T follicular helper cell (primary cell): ENCODE measurements at regions not wholly inside any gene's neighbourhood (a gene's known extent, or its start where the extent isn't known, plus 50 kb on each side); places are given as distances from the start of the nearest gene placed in this dataset.

Source experiments
- DNase-seq: peaks from one replicate; pipeline ENCODE4 v3.0.0-alpha.2; 2020; ENCODE audit warnings: low read depth

DNA sequence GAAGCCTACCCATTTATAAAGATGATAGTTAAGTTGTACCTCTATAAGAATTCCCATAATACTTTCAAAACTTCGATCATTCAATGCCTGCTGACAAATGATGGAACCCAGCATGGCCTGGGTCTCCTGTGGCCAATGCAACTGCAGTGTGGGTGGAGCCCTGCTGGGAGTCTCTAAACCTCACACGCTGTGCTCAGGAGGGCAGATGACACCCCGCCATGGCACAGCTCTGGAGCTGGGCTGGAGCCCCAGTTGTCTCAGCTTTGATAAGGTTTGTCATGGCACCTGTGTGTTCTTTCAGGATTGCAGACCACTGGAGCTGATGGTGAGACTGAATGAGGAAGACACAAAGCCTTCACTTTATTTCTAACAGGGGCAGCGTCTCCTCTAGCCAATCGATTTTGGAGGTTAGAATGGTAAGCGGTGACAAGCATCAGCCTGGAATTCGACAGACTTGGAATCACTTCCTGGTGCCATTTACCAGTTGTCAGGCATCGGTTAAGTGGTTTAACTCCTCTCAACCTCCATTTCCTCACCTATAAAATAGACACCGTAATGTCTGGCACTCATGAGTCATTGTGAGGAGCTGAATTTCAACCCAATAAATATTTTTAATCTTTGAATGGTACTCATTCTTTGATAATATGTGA is 383.6 kb upstream of the SALL3 start:
- no peak for DNase-seq

DNA sequence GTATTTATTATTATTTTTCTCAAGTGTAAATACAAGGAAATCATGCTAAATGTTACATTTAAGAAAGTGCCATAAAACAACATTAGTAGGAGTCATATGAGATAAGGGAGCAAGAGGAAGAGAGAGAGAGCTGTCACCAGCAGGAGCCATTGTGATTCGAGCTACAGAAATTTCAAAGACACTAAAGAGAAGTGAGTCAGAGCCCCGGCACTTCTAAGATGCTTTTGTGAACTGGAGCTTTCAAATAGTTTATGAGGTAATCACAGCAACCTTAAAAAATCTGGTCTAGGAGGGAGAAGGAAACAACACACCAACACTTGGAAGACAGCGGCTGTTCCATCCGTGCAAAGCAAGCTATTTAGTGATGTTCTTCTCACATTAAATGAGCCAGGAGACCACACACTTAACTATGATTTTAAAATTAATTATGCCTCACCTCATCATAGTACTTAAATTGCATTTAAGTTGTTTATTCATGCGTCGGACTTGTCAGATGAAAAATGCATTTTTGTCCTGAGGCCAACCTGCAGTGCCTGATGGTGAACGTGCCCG is 382.7 kb upstream of the SALL3 start:
- DNase-seq: no peak

DNA sequence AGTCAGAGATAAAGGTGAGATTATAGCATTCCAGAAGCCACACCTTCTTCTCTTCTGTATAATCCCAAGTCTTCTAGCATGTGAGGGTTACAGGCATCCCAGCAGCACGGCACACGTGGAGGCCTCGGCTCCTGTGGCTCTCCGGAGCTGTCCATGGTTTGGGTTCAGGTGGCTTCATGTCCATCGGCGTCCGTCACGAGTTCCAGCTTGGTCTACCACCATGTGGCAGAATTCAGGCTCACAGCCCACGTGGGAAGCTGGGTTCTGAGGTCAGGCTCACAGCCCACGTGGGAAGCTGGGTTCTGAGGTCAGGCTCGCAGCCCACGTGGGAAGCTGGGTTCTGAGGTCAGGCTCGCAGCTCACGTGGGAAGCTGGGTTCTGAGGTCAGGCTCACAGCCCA is 378.3 kb upstream of the SALL3 start:
- DNase-seq: no peak

DNA sequence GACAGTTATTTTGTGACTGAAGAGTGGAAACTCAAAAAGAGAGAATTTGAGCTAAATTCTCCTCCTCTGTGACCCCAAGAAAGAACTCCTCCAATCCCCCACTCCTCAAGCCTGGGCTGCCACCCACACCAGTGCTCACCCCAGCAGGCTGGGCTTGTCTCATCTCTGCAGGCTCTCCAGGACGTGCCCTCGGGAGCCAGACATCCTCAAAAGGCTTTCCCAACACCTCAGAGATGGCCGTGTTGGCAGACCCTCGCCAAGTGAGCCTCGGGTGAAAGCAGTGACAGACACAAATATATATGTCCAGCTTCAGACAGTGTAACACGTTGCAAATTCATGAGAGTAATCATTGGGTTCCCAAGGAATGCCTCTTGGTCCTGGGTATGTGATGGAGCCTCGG is 377.7 kb upstream of the SALL3 start:
- no peak for DNase-seq

DNA sequence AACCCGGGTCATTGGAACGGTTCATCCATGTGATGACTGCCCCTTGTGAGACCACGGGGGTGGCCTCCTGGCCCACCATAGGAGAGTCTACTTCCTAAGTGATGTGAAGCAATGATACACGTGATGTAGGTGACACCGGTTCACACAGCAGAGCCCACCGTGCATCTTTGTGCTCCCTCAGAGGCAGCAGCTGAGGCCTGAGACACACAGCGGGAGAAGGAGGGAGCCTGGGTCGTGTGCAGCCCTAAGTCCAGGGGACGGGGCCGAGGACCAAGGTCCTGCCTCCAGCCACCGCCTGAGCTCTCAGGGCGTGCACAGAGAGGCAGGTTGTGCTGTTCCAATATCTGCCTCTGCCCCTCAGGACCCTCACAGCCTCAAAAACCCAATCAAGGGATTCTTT is 377.2 kb upstream of the SALL3 start:
- DNase-seq: no peak

DNA sequence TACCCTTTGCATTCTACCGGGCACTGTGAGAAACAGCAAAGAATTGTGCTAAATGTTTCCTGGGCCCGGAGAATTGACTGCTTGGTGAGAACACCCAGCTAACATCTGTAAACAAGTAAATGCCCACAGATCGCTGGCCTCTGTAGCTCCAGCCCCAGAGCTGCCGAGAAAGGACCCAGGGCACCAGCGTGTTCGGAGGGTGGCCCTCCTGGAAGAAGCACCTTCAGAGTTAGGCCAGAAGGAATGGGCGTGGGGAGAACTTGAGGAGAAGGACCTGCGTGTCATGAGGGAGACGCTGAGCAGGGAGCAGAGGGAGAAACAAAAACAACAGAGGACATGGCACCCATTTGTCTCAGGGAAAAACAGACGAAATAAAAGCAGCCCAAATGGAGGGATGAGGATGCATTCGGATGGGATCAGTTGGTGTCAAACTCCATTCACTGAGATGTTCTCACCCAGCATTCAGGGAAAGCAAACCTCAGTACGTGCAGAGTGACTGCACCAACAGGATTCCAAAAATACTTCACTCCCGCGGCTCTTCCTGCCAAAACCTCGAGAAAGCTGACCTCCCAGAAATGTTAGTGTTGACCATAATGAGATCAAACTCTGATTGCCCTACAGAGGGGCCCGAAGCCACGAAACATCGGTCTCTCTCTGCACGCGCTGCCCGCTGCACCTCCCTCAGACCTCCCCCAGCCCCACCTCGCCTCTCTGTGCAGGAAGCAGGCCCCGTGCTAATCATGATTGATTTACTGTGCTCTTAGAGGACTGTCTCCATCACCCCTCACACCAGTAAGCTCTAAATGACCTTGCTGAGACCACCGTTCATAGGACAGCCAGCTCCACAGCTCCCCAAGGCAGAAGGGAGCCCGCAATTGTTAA is 376.3 kb upstream of the SALL3 start:
- no peak for DNase-seq

DNA sequence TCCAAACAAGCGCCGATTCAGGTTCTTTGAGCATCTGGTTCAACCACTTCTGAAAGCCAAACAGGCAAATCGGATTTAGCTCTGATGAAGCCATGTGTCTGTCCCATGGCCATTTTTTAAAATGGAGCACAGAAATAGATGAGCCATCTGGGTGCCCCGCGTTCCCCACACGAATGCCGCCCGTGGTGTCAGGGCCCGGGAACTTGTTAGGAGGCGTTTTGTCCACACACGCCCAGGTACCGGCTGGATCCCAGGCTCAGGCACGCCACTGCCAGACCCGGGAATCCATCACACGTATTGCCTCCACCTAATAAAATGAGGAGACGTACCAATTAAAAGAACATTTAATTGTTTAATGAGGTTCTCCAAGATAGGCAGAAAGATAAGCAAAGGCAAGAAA is 374.4 kb upstream of the SALL3 start:
- no peak for DNase-seq

DNA sequence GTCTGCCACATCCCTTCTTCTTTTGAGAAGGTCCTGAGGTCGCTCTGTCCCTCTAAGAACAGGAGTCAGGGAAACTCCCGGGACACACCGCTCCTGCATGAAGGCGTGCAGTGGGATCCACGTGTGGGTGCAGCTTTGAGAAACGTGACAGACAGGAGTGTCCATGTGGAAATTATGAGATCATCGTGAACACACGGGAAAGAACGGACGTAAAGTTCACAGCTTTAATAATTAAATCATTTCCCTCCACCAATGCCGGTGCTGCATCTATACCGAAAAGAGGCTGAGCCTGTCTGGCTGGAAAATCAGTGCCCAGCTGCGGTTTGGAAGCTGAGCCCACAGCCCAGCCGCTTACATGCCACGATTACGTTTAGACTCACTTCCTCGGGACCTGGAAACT is 372.4 kb upstream of the SALL3 start:
- no peak for DNase-seq

DNA sequence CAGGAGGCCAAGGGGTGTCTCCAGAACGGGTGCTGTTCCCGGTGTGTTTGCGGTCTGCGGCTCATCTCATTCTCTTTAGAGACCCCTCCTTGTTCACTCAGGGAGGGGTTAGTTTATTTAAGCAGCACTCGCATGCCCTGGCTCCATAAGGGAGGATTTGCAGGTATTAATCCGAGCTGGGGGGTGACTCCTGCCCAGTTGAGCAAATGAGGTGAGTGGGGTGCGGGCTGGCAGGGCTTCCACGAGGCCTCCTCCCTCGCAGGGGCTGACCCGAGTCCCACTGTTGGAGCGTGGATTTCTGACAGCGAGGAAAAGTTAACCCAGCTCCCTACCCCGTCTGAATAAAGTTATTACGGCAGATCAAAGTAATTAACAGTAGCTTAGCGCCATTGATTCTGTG is 371.8 kb upstream of the SALL3 start:
- no peak for DNase-seq

DNA sequence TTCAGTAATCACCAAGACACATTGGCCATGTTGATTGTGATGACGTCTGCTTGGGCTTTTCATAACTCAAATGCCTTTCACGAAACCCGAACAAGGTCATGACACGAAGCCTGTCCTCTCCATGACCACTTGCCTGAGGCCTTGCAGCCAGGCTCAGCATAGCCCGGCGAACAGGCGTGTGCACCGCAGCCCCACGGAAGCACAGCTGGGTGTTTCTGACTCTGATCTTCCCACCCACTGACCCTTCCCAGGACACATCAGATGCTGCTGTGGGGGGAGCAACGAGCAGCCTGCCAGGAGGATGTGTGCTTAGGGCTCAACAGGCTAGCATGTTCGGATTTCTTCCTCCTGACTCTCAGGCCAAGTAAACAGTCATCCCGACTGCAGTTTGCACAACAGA is 369.4 kb upstream of the SALL3 start:
- no peak for DNase-seq

DNA sequence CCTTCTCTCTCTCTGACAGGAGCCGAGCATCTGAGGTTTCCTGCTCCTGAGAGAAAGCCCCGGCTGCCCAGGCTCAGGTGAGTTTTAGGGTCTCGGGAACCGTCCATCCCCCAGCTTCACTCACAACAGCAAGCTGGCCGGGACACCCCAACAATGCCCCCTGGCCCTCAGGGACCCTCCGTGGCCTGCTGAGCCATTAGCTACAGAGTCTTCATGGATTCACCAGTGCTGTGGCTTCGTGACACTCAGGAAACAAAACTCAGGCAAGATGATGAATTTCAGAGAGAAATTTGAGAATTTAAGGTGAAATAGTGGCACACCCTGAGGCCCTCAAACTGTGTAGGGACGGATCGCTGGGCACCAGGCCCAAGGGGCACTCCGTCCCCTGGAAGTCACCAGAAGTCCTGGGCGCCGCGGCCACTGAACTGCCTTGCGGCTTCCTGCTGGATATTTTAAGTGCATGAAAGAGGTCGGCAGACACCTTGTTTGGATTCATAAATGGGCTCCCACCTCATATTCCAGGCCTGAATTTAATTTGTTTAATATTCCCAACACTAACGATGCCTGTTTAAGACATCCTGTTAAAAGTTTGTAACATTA is 368.3 kb upstream of the SALL3 start:
- DNase-seq: no peak

DNA sequence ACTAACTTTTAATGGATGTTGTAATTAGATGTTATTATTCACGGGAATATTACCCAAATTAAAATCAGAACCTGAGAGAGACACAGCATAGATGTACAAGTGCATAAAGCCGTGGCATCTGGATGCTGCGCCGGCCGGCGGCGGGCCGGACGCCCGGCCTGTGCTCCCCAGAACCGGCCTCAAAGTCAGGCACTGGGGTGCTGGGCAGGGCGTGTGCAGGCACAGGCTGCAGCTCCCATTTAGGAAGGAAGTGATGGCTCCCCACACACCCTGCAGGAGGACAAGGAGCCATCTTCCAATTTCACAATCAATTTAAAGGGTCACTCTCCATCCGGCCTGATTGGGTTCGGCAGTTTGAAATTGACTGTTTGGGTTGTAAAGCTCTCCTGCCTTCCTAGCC is 367.7 kb upstream of the SALL3 start:
- DNase-seq: no peak

DNA sequence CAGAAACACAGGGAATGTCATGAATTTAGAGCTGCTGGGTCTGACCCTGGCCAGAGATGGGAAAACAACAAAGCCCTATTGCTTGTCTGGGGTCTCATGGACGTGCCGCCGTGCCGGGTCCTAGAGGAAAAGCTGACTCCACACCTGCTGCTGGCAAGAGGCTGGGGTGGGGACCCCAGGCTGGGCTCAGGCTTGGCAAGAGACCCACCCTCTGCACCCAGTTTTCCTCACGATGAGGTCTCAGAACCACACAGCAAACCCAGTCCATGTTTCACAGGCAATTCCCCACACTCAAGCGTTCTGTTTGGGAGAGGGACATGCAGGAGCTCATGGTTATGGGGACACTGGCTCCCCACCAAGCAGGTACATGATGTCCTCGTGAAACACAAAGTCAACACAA is 367.3 kb upstream of the SALL3 start:
- no peak for DNase-seq

DNA sequence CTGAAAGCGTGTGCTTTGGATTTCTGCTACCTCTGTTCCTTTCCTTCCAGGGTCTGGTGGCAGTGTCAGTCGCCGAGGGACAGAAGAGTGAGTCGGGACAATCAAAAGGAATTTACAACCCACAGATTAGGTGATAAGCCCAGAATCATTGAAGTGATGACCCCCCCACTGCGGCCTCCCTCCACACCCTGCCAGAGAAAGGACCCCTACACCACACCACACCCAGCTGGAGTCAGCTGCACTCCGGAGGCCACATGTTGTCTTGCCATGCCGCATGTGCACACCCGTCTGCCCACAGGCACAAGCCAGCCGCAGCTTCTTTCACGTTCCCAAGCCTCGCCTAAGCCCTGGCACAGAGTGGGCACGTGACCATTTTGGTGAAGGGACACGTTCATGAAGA is 366.8 kb upstream of the SALL3 start:
- DNase-seq: no peak

DNA sequence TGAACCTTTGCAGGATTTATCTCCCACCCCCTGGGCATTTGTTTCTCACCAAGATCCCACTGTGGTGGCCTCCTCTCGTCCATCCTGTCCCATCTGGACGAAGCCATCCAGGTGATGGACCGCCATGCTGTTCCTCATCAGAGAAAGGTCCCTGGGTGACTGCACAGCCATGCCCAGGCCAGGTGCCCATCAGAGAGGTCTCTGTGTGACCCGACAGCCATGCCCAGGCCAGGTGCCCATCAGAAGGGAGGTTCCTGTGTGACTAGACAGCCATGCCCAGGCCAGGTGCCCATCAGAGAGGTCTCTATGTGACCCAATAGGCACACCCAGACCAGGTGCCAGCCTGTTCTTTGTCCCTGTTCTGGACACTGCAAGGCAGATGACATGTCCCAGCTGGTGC is 360.9 kb upstream of the SALL3 start:
- DNase-seq: no peak

DNA sequence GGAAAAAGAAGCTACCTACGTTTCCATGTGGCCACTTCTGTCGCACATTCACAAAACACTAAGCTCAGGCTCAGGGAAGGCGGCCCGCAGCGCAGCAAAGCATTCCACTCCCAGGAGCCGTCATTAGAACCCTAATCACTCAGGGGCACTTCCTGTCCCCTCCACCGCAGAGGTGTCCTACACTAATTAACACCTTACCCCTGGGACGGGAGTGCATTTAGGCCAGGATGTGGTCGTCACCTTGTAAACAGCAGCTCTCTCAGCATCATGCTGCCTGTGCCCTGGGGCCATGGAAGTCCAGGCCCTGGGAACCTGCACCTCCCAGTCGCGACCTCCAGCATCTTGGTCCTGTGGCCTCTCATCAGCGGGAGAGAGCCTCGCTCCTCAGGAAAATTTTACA is 359.8 kb upstream of the SALL3 start:
- DNase-seq: no peak

DNA sequence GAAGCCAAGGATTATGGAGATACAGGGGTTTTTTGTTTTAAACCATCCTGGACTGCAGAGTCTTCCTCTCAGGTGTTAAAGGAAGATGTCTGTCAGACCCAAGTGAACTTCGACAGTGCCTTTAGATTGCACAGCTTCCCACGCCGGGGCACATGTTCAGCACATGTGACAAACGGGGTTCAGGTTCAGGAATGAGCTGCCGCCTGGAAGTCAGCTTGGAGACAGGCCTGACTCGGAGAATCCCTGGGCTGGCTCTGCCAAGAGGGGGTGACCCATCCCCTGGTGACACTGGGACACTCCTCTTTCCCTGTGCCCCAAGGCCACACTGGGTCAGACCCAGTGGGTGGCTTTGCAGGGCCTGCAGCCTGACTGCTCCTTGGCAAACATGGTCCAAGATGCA is 359.3 kb upstream of the SALL3 start:
- DNase-seq: no peak

DNA sequence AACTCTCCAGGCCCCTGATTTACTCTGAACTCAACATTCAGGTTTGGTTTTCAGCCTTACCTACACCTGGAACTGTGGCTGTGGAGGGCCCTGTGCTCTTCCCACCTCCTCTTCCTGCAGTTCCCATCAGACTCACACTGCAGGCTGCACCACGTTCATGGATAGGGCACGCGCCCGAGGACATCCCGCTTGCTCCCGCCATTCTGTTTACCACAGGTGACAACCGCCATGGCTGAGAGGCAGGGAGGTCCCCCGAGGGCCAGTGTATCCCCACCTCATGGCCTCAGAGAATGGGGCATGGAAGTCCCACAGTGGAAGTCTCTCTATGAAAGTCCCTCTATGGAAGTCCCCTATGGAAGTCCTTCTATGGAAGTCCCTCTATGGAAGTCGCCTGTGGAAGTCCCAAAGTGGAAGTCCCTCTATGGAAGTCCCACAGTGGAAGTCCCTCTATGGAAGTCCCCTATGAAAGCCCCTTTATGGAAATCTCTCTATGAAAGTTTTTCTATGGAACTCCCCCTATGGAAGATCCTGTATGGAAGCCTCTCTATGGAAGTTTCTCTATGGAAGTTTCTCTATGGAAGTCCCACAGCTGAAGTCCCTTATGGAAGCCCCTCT is 358.4 kb upstream of the SALL3 start:
- no peak for DNase-seq

DNA sequence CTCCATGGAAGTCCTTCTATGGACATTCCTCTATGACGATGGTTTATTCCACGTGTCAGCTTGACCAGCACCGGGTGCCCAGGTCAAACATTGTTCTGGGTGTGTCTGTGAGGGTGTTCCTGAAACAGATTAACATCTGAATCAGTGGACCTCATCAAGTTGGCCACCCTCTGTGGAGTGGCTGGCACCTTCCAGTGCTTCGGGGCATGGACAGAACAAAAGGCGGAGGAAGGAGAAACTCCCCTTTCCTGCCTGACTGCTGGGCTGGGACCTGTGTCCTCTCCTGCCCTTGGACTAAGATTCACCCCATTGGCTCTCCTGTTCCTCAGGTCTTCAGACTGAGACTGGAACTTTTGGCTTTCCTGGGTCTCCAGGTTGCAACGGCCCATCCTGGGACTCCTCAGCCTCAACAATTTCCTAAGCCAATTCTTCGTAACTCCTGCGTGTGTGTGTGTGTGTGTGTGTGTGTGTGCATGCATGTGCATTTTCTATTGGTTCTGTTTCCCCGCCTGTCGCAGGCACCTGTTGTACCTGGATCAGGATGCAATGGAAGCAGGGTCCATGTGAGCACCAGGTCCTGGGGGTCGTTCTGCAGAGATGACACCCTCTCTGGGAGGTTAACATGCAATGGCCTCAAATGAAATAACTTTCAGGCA is 357.2 kb upstream of the SALL3 start:
- DNase-seq: no peak

DNA sequence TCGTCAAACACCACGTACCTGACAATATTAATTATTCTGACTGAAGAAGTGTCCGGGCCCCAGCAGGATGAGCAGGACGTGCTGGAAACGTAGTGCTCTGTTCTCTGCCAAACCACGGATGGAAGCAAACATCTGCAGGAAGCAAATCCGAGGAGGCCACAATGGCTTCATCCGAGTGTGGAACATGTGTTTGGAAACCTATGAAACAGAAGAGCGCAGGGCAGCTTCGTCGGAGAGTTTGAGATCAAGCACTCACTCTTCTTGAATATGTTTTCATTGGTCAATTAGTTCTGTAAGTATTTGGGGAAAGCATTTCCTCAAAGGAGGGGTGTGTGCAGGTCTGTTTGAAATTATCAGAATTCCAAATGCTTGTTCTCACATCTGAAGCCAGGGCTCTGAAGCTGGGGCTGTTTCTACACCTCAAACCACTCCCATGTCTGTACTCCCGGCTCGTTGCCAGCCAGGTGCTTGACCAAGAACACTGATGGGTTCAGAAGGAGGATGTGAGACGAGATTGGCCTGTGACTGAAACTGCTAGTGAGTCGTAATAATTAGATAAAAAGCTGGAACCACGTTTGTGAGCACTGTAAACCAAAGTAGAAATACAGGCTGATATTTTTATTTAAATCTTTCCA is 356.6 kb upstream of the SALL3 start:
- no peak for DNase-seq

DNA sequence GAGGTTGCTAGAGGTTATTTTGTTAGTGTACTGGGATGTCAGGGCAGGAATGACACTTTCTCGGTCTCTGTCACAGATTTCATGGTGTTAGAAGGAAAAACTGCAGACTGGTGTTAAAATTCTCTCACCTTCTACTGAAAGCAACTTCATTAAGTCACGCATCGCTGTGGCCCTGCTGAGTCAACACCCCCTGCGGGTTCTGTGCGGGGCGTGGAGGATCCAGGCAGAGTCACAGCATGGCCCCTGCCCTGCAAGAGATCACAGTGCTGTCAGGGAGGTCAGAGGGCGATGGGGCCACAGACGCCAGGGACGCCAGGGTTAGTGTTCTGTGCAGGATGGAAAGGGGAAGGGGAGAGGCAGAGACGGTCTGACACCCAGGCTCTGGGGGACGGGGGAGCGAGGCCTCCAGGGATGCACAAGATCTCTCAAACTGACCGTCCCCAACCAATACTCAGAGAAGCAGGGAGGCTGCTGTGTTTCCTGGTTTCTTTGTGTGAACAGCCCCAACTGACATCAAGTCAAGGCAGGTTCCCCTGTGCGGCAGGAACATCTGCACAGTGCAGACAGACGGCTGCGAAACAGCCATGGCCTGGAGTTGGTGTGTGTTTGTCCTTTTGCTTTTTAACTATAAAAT is 354.9 kb upstream of the SALL3 start:
- DNase-seq: no peak
